SJCRH30 (cell line): ENCODE measurements at regions not wholly inside any gene's neighbourhood (a gene's known extent, or its start where the extent isn't known, plus 50 kb on each side); places are given as distances from the start of the nearest gene placed in this dataset.
A peak's percentile ranks its signal among the peaks of the same experiment; 100 is the strongest.

ENCODE experiments used
- DNase-seq, 2 experiments: peaks; one replicate each; pipeline ENCODE4 v3.0.0-alpha.2; 2015 to 2020
- H3K27ac ChIP-seq: fragments of 250-450 bp; sonication (Bioruptor Pico); 2 replicates; pipeline ENCODE4 v1.5.1; 2020; ENCODE audit warnings: mild to moderate bottlenecking, moderate library complexity
- H3K27me3 ChIP-seq: fragments of 250-450 bp; sonication (Bioruptor Pico); 2 replicates; pipeline ENCODE4 v1.5.1; 2020; ENCODE audit warnings: mild to moderate bottlenecking, moderate library complexity
- H3K36me3 ChIP-seq: fragments of 250-450 bp; sonication (Bioruptor Pico); 2 replicates; pipeline ENCODE4 v1.5.1; 2020; ENCODE audit warnings: mild to moderate bottlenecking, moderate library complexity
- H3K4me1 ChIP-seq: fragments of 250-450 bp; sonication (Bioruptor Pico); 2 replicates; pipeline ENCODE4 v1.5.1; 2020; ENCODE audit warnings: mild to moderate bottlenecking, moderate library complexity
- H3K4me3 ChIP-seq: fragments of 250-450 bp; sonication (Bioruptor Pico); 2 replicates; pipeline ENCODE4 v1.5.1; 2020; ENCODE audit warnings: mild to moderate bottlenecking, moderate library complexity
- H3K9me3 ChIP-seq: fragments of 250-450 bp; sonication (Bioruptor Pico); replicated peaks from 2 replicates; pipeline ENCODE4 v1.5.1; 2020; ENCODE audit warnings: mild to moderate bottlenecking, moderate library complexity

- no peak for DNase-seq
- peaks cover 15% of the 10 kb centered on the region for H3K27me3 ChIP-seq
- H3K4me1 ChIP-seq: no peaks in the 10 kb centered on the region
- 0 out of 2 replicates have a peak, but pooled peaks cover 3% of the 10 kb centered on the region for H3K9me3 ChIP-seq
- no peaks in the 10 kb centered on the region for H3K36me3 ChIP-seq
- no peak overlapping the region for H3K27ac ChIP-seq
- H3K4me3 ChIP-seq: no peak overlapping the region
Measured at GRCh38 chr2:60025496-60025895, 528.0 kb downstream of the BCL11A start.

- DNase-seq: no peak
- Histone ChIP-seq H3K9me3 (0 out of 2 replicates have a peak, but pooled peaks cover 3% of the 10 kb centered on the region), H3K4me1 (no peaks in the 10 kb centered on the region), H3K36me3 (no peaks in the 10 kb centered on the region), H3K27ac (no peak overlapping the region), H3K4me3 (no peak overlapping the region), H3K27me3 (peaks cover 15% of the 10 kb centered on the region)
Measured at GRCh38 chr2:60023256-60023985, 530.0 kb downstream of the BCL11A start.

GRCh38 chr2:60007671-60008070 is 545.8 kb downstream of the BCL11A start:
- H3K36me3 ChIP-seq: no peaks in the 10 kb centered on the region
- no peaks in the 10 kb centered on the region for H3K9me3 ChIP-seq
- no peak overlapping the region for H3K27ac ChIP-seq
- no peaks in the 10 kb centered on the region for H3K4me1 ChIP-seq
- H3K27me3 ChIP-seq: peaks cover 3% of the 10 kb centered on the region; the same call in 1 of the 2 replicates
- DNase-seq: no peak
- H3K4me3 ChIP-seq: no peak overlapping the region

- H3K9me3 ChIP-seq: no peaks in the 10 kb centered on the region
- no peak for DNase-seq
- H3K27me3 ChIP-seq: peaks cover 3% of the 10 kb centered on the region; the same call in 1 of the 2 replicates
- H3K36me3 ChIP-seq: no peaks in the 10 kb centered on the region
- H3K4me3 ChIP-seq: no peak overlapping the region
- no peaks in the 10 kb centered on the region for H3K4me1 ChIP-seq
- no peak overlapping the region for H3K27ac ChIP-seq
Measured at GRCh38 chr2:60003076-60003475, 550.4 kb downstream of the BCL11A start.

GRCh38 chr2:60002183-60002867 is 551.1 kb downstream of the BCL11A start:
- Histone ChIP-seq H3K4me3 (no peak overlapping the region), H3K27ac (no peak overlapping the region), H3K9me3 (no peaks in the 10 kb centered on the region), H3K36me3 (no peaks in the 10 kb centered on the region), H3K27me3 (peaks cover 3% of the 10 kb centered on the region; the same call in 1 of the 2 replicates), H3K4me1 (no peaks in the 10 kb centered on the region)
- DNase-seq: no peak

GRCh38 chr2:60000686-60001085 is 552.8 kb downstream of the BCL11A start:
- DNase-seq: no peak
- Histone ChIP-seq H3K27me3 (peaks cover 3% of the 10 kb centered on the region; the same call in 1 of the 2 replicates), H3K4me1 (no peaks in the 10 kb centered on the region), H3K27ac (no peak overlapping the region), H3K36me3 (no peaks in the 10 kb centered on the region), H3K4me3 (no peak overlapping the region), H3K9me3 (no peaks in the 10 kb centered on the region)

GRCh38 chr2:59998324-59998723 is 555.1 kb downstream of the BCL11A start:
- Histone ChIP-seq H3K9me3 (no peaks in the 10 kb centered on the region), H3K4me3 (no peak overlapping the region), H3K4me1 (no peaks in the 10 kb centered on the region), H3K36me3 (no peaks in the 10 kb centered on the region), H3K27me3 (no peaks in the 10 kb centered on the region), H3K27ac (no peak overlapping the region)
- no peak for DNase-seq

GRCh38 chr2:59997371-59997770 is 556.1 kb downstream of the BCL11A start:
- Histone ChIP-seq H3K9me3 (no peaks in the 10 kb centered on the region), H3K4me3 (no peak overlapping the region), H3K27ac (no peak overlapping the region), H3K4me1 (no peaks in the 10 kb centered on the region), H3K27me3 (no peaks in the 10 kb centered on the region), H3K36me3 (no peaks in the 10 kb centered on the region)
- no peak for DNase-seq

GRCh38 chr2:59996855-59997254 is 556.6 kb downstream of the BCL11A start:
- no peaks in the 10 kb centered on the region for H3K9me3 ChIP-seq
- no peaks in the 10 kb centered on the region for H3K4me1 ChIP-seq

GRCh38 chr2:59993726-59994125 is 559.7 kb downstream of the BCL11A start:
- H3K9me3 ChIP-seq: no peaks in the 10 kb centered on the region
- no peaks in the 10 kb centered on the region; the same call in 1 of the 2 replicates for H3K27me3 ChIP-seq
- no peak overlapping the region for H3K4me3 ChIP-seq
- DNase-seq: no peak
- no peak overlapping the region for H3K27ac ChIP-seq
- no peaks in the 10 kb centered on the region for H3K4me1 ChIP-seq
- no peaks in the 10 kb centered on the region for H3K36me3 ChIP-seq

More at GRCh38 chr2:59996855-59997254, 556.6 kb downstream of the BCL11A start:
- Histone ChIP-seq H3K36me3 (no peaks in the 10 kb centered on the region), H3K27ac (no peak overlapping the region), H3K4me3 (no peak overlapping the region), H3K27me3 (no peaks in the 10 kb centered on the region; the same call in 1 of the 2 replicates)
- DNase-seq: peak; percentile 7 to 13

GRCh38 chr2:59988341-59988740 is 565.1 kb downstream of the BCL11A start:
- Histone ChIP-seq H3K27ac (no peak overlapping the region), H3K36me3 (no peaks in the 10 kb centered on the region), H3K4me1 (no peaks in the 10 kb centered on the region), H3K27me3 (no peaks in the 10 kb centered on the region; the same call in 1 of the 2 replicates), H3K4me3 (no peak overlapping the region), H3K9me3 (no peaks in the 10 kb centered on the region)
- DNase-seq: no peak

- no peak for DNase-seq
- Histone ChIP-seq H3K27me3 (no peaks in the 10 kb centered on the region; the same call in 1 of the 2 replicates), H3K4me3 (no peak overlapping the region)
Measured at GRCh38 chr2:59986511-59986910, 566.9 kb downstream of the BCL11A start.

GRCh38 chr2:59985923-59986322 is 567.5 kb downstream of the BCL11A start:
- H3K4me3 ChIP-seq: no peak overlapping the region
- H3K27ac ChIP-seq: no peak overlapping the region
- no peaks in the 10 kb centered on the region for H3K4me1 ChIP-seq
- no peaks in the 10 kb centered on the region for H3K27me3 ChIP-seq
- DNase-seq: no peak
- H3K36me3 ChIP-seq: no peaks in the 10 kb centered on the region
- no peaks in the 10 kb centered on the region for H3K9me3 ChIP-seq

More at GRCh38 chr2:59986511-59986910, 566.9 kb downstream of the BCL11A start:
- H3K36me3 ChIP-seq: no peaks in the 10 kb centered on the region
- H3K27ac ChIP-seq: no peak overlapping the region
- no peaks in the 10 kb centered on the region for H3K9me3 ChIP-seq
- no peaks in the 10 kb centered on the region for H3K4me1 ChIP-seq

- H3K4me1 ChIP-seq: no peaks in the 10 kb centered on the region
- no peaks in the 10 kb centered on the region for H3K36me3 ChIP-seq
- no peaks in the 10 kb centered on the region; the same call in 1 of the 2 replicates for H3K27me3 ChIP-seq
- no peak for DNase-seq
- no peak overlapping the region for H3K4me3 ChIP-seq
- H3K9me3 ChIP-seq: no peaks in the 10 kb centered on the region
- H3K27ac ChIP-seq: no peak overlapping the region
Measured at GRCh38 chr2:59974051-59974766, 579.2 kb downstream of the BCL11A start.

GRCh38 chr2:59969161-59969560 is 584.3 kb downstream of the BCL11A start:
- Histone ChIP-seq H3K4me3 (no peak overlapping the region), H3K27me3 (no peaks in the 10 kb centered on the region), H3K4me1 (no peaks in the 10 kb centered on the region), H3K9me3 (no peaks in the 10 kb centered on the region), H3K36me3 (no peaks in the 10 kb centered on the region), H3K27ac (no peak overlapping the region)
- DNase-seq: no peak
